GM12878 (cell line): ENCODE measurements at regions not wholly inside any gene's neighbourhood (a gene's known extent, or its start where the extent isn't known, plus 50 kb on each side); places are given as distances from the start of the nearest gene placed in this dataset.

Source experiments
- ATAC-seq: fragments of 200-7000 bp; cut with Tn5 transposase; 3 replicates; pipeline ENCODE4 v1.9.1; 2020; ENCODE audit warnings: mild to moderate bottlenecking, moderate library complexity
- BruUV-seq: library from RNA; stranded (reverse); fragments of 400-500 nt; replicated peaks from 2 replicates; lab custom pipeline; 2021; lab: Mats Ljungman, UMichigan
- CTCF ChIA-PET: fragments of 300-600 bp; sonication (Branson Sonifier 250); formaldehyde crosslinking; extraction: SDS; loops from one replicate; lab custom pipeline; 2021; ENCODE audit warnings: inconsistent platforms; lab: Yijun Ruan, JAX
- POLR2A ChIA-PET: fragments of 350-600 bp; formaldehyde crosslinking; extraction: SDS; loops from one replicate; lab custom pipeline; 2021; ENCODE audit warnings: inconsistent platforms; lab: Charles Lee
- RAD21 ChIA-PET: fragments of 300-600 bp; sonication (Branson Sonifier 250); formaldehyde crosslinking; loops from one replicate; lab custom pipeline; 2023; ENCODE audit warnings: antibody characterized with exemption; ENCODE audit not compliant: unreplicated experiment; lab: Charles Lee
- SMC1A ChIA-PET: fragments of 300-600 bp; sonication (Branson Sonifier 250); formaldehyde crosslinking; loops from one replicate; lab custom pipeline; 2023; ENCODE audit not compliant: unreplicated experiment, uncharacterized antibody; lab: Charles Lee
- DNase-seq: peaks from one replicate; pipeline ENCODE4 v3.0.0-alpha.2; 2011; ENCODE audit warnings: low read depth, low spot score
- FAIRE-seq: peaks from 3 replicates; lab custom pipeline; 2011; peaks lifted over from hg19 to GRCh38; lab: Jason Lieb, UNC
- H2AFZ ChIP-seq: 2 replicates; pipeline ENCODE4 v1.6.0; 2011; ENCODE audit warnings: low read depth, low read length, control low read depth; ENCODE audit not compliant: control insufficient read depth
- H3K27ac ChIP-seq: 2 replicates; pipeline ENCODE4 v1.5.1; 2011; ENCODE audit warnings: control low read depth; ENCODE audit not compliant: control insufficient read depth, insufficient read depth
- H3K27me3 ChIP-seq, 2 experiments: replicated peaks in 1 of 2; 2 replicates each; pipeline versions ENCODE4 v1.6.0 to v1.6.1; 2011; ENCODE audit warnings: low read length in 1 of 2; ENCODE audit not compliant: control insufficient read depth in 2 of 2, insufficient read depth in 2 of 2
- H3K36me3 ChIP-seq, 2 experiments: 2 replicates each; pipeline ENCODE4 v1.5.1; 2011; ENCODE audit warnings: low read length in 1 of 2; ENCODE audit not compliant: control insufficient read depth in 2 of 2, insufficient read depth in 2 of 2
- H3K4me1 ChIP-seq: 2 replicates; pipeline ENCODE4 v1.6.1; 2011; ENCODE audit warnings: mild to moderate bottlenecking, low read length, moderate library complexity, mixed read lengths; ENCODE audit not compliant: control insufficient read depth, insufficient read depth
- H3K4me2 ChIP-seq: 2 replicates; pipeline ENCODE4 v1.6.0; 2011; ENCODE audit warnings: control low read depth; ENCODE audit not compliant: control insufficient read depth, insufficient read depth
- H3K4me3 ChIP-seq: fragments of 200-600 bp; sonication (generic); 2 replicates; pipeline ENCODE4 v1.5.1; 2016
- H3K79me2 ChIP-seq: 2 replicates; pipeline ENCODE4 v1.6.0; 2011; ENCODE audit warnings: low read length; ENCODE audit not compliant: control insufficient read depth, insufficient read depth
- H3K9ac ChIP-seq: 2 replicates; pipeline ENCODE4 v1.8.0; 2011; ENCODE audit warnings: low read length, control low read depth, mixed read lengths; ENCODE audit not compliant: control insufficient read depth, insufficient read depth
- H3K9me3 ChIP-seq: replicated peaks from 3 replicates; pipeline ENCODE4 v1.5.1; 2011; ENCODE audit warnings: mild to moderate bottlenecking, low read length; ENCODE audit not compliant: control insufficient read depth, insufficient read depth
- H4K20me1 ChIP-seq: 2 replicates; pipeline ENCODE4 v1.6.0; 2011; ENCODE audit not compliant: control insufficient read depth, insufficient read depth
- ATF2 ChIP-seq: IDR thresholded peaks from 2 replicates; pipeline ENCODE4 v1.6.1; 2012; ENCODE audit warnings: low read length, inconsistent platforms
- CHD2 ChIP-seq: IDR thresholded peaks from 2 replicates; pipeline ENCODE4 v1.6.1; 2011; ENCODE audit warnings: low read depth, low read length, improper control_type of control experiment, borderline replicate concordance
- CREM ChIP-seq: IDR thresholded peaks from 2 replicates; pipeline ENCODE4 v1.6.1; 2014; ENCODE audit warnings: antibody characterized with exemption, low read depth
- HCFC1 ChIP-seq: fragments of 150-350 bp; IDR thresholded peaks from 2 replicates; pipeline ENCODE4 v1.6.1; 2014; ENCODE audit warnings: low read length
- HDAC2 ChIP-seq: fragments of 200-600 bp; sonication (generic); IDR thresholded peaks from 2 replicates; pipeline ENCODE4 v1.6.1; 2017
- IKZF2 ChIP-seq, 2 experiments: fragments of 450-650 bp; IDR thresholded peaks; 2 replicates each; pipeline ENCODE4 v1.6.1; 2017; ENCODE audit warnings: mild to moderate bottlenecking in 2 of 2, moderate library complexity in 2 of 2
- NR2C2 ChIP-seq: IDR thresholded peaks from 2 replicates; pipeline ENCODE4 v1.6.1; 2011; ENCODE audit warnings: borderline replicate concordance, low read depth; ENCODE audit not compliant: control insufficient read depth, insufficient read length
- PBX3 ChIP-seq: IDR thresholded peaks from 2 replicates; pipeline ENCODE4 v1.6.1; 2011; ENCODE audit warnings: mild to moderate bottlenecking, low read depth, low read length, moderate library complexity; ENCODE audit not compliant: insufficient replicate concordance
- PKNOX1 ChIP-seq: fragments of 450-650 bp; IDR thresholded peaks from 2 replicates; pipeline ENCODE4 v1.6.1; 2016; ENCODE audit warnings: mild to moderate bottlenecking
- PML ChIP-seq: IDR thresholded peaks from 2 replicates; pipeline ENCODE4 v1.6.1; 2012; ENCODE audit warnings: low read length, inconsistent platforms
- POLR2AphosphoS2 ChIP-seq: IDR thresholded peaks from 2 replicates; pipeline ENCODE4 v1.6.1; 2011; ENCODE audit warnings: low read depth, mild to moderate bottlenecking, low read length, improper control_type of control experiment, moderate library complexity
- SIX5 ChIP-seq: IDR thresholded peaks from 2 replicates; pipeline ENCODE4 v1.6.1; 2011; ENCODE audit warnings: mild to moderate bottlenecking, low read depth, low read length, moderate library complexity; ENCODE audit not compliant: severe bottlenecking
- SMC3 ChIP-seq: IDR thresholded peaks from 2 replicates; pipeline ENCODE4 v1.6.1; 2011; ENCODE audit warnings: low read length, improper control_type of control experiment, borderline replicate concordance
- TARDBP ChIP-seq: IDR thresholded peaks from 2 replicates; pipeline ENCODE4 v1.6.1; 2016; ENCODE audit warnings: borderline replicate concordance
- TCF3 ChIP-seq: IDR thresholded peaks from 2 replicates; pipeline ENCODE4 v1.6.1; 2012; ENCODE audit warnings: low read depth, mild to moderate bottlenecking, low read length, borderline replicate concordance; ENCODE audit not compliant: insufficient read depth
- ZNF217 ChIP-seq: fragments of 450-650 bp; IDR thresholded peaks from 2 replicates; pipeline ENCODE4 v1.6.1; 2017; ENCODE audit warnings: antibody characterized with exemption, mild to moderate bottlenecking
- ZNF384 ChIP-seq: IDR thresholded peaks from 2 replicates; pipeline ENCODE4 v1.6.1; 2012; ENCODE audit warnings: low read depth, mild to moderate bottlenecking, low read length, improper control_type of control experiment, borderline replicate concordance
- WGBS: methylation state at CpG from one replicate; pipeline ENCODE4 v1.1.6; 2016; ENCODE audit warnings: low lambda C conversion rate; ENCODE audit not compliant: insufficient replicate concordance, insufficient coverage; ENCODE audit errors: missing lambda C conversion rate; 5-methylcytosine and 5-hydroxymethylcytosine counted together
- in situ Hi-C: fragments of 300-500 bp; cut with MboI; formaldehyde crosslinking; loops from 9 replicates; pipeline ENCODE4 v1.14.3; 2018; ENCODE audit warnings: mixed read lengths
- intact Hi-C: fragments of 100-400 bp; cut with micrococcal nuclease; formaldehyde crosslinking; loops from one replicate; pipeline ENCODE4 v1.14.2; 2022; ENCODE audit not compliant: unreplicated experiment
- TF ChIP-seq, protein P1 (sequence below): IDR thresholded peaks from 2 replicates; pipeline ENCODE4 v1.6.1; 2011; ENCODE audit warnings: borderline replicate concordance, low read depth, mild to moderate bottlenecking, moderate library complexity, mixed read lengths, low read length; ENCODE audit not compliant: insufficient read depth; ENCODE audit errors: extremely low read length
- TF ChIP-seq, protein P2 (sequence below): fragments of 450-650 bp; conservative IDR thresholded peaks from 2 replicates; pipeline ENCODE4 v1.6.1; 2017; ENCODE audit warnings: mild to moderate bottlenecking, moderate library complexity

DNA sequence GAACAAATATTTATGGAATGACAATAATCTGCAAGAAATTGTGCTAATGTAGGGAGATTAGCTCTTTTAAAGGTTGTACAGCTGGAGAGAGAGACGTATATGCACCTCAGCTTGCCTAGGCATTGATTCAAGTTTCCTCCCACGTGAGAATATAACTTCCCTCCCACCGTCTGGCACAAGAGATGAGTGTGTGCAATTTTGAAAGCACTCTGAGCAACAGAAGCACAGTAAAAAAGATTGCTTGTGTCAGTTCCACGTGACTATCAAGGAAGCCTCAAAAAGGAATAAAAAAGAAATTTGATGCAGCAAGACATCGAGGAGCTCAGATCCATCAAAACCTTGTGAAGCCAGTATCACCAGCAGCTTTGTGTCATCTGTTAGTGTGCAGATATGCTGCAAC lies 435.3 kb downstream of the TUSC7 start (continued):
- TF ChIP-seq, protein P1, sequence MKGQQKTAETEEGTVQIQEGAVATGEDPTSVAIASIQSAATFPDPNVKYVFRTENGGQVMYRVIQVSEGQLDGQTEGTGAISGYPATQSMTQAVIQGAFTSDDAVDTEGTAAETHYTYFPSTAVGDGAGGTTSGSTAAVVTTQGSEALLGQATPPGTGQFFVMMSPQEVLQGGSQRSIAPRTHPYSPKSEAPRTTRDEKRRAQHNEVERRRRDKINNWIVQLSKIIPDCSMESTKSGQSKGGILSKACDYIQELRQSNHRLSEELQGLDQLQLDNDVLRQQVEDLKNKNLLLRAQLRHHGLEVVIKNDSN, result no peak
- TF ChIP-seq CHD2, result no peak
- TF ChIP-seq HDAC2, result no peak
- no peak for TF ChIP-seq PKNOX1
- no peak for TF ChIP-seq POLR2AphosphoS2

- FAIRE-seq (no peak), ATAC-seq (no peak), DNase-seq (no peak)
- BruUV-seq, result no TSS peak
- RAD21 ChIA-PET, result no interaction called here
- no peaks in the 10 kb centered on the region for H3K36me3 ChIP-seq
- H3K4me1 ChIP-seq, result no peaks in the 10 kb centered on the region
- H3K27ac ChIP-seq, result no peak overlapping the region
- no peak overlapping the region for H3K4me3 ChIP-seq
- intact Hi-C loops, result no loop called here
- H3K9me3 ChIP-seq, result no peaks in the 10 kb centered on the region
- H3K4me2 ChIP-seq, result no peak overlapping the region
- WGBS, result 76% methylated on average over 2 of the region's 2 CpGs
- CTCF ChIA-PET, result interaction anchor here (1.1 to 1.5 kb wide), 2 partner anchors 10 to 16 kb away, joined by 4 read pairs; no protein-coding TSS in a partner anchor
- no peaks in the 10 kb centered on the region for H4K20me1 ChIP-seq
- no peak overlapping the region for H3K9ac ChIP-seq
- H3K27me3 ChIP-seq, result no peaks in the 10 kb centered on the region
- in situ Hi-C loops, result no loop called here
- POLR2A ChIA-PET, result interaction anchor here (0.7 kb wide), 1 partner anchor 8 kb away, joined by 4 read pairs; no protein-coding TSS in a partner anchor
- H3K79me2 ChIP-seq, result no peaks in the 10 kb centered on the region
- SMC1A ChIA-PET, result no interaction called here
- no peak overlapping the region for H2AFZ ChIP-seq
- TF ChIP-seq NR2C2 (no peak), HCFC1 (no peak), TCF3 (no peak), IKZF2 (IDR thresholded peaks at IDR 0.05) (no peak), PBX3 (no peak), CREM (no peak), ZNF384 (no peak), PML (no peak), TARDBP (no peak), ZNF217 (no peak), SMC3 (no peak), SIX5 (no peak), ATF2 (no peak)
- TF ChIP-seq, protein P2, sequence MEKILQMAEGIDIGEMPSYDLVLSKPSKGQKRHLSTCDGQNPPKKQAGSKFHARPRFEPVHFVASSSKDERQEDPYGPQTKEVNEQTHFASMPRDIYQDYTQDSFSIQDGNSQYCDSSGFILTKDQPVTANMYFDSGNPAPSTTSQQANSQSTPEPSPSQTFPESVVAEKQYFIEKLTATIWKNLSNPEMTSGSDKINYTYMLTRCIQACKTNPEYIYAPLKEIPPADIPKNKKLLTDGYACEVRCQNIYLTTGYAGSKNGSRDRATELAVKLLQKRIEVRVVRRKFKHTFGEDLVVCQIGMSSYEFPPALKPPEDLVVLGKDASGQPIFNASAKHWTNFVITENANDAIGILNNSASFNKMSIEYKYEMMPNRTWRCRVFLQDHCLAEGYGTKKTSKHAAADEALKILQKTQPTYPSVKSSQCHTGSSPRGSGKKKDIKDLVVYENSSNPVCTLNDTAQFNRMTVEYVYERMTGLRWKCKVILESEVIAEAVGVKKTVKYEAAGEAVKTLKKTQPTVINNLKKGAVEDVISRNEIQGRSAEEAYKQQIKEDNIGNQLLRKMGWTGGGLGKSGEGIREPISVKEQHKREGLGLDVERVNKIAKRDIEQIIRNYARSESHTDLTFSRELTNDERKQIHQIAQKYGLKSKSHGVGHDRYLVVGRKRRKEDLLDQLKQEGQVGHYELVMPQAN, result no peak
These were observed 436.1 kb downstream of the TUSC7 start for GRCh38 chr3:117145677-117146076.
